GM18861 (cell line): ENCODE measurements at regions not wholly inside any gene's neighbourhood (a gene's known extent, or its start where the extent isn't known, plus 50 kb on each side); places are given as distances from the start of the nearest gene placed in this dataset.

Experiments used
- ATAC-seq: cut with Tn5 transposase; IDR thresholded peaks from one replicate; pipeline ENCODE4 v1.9.1; 2021; ENCODE audit not compliant: unreplicated experiment

DNA sequence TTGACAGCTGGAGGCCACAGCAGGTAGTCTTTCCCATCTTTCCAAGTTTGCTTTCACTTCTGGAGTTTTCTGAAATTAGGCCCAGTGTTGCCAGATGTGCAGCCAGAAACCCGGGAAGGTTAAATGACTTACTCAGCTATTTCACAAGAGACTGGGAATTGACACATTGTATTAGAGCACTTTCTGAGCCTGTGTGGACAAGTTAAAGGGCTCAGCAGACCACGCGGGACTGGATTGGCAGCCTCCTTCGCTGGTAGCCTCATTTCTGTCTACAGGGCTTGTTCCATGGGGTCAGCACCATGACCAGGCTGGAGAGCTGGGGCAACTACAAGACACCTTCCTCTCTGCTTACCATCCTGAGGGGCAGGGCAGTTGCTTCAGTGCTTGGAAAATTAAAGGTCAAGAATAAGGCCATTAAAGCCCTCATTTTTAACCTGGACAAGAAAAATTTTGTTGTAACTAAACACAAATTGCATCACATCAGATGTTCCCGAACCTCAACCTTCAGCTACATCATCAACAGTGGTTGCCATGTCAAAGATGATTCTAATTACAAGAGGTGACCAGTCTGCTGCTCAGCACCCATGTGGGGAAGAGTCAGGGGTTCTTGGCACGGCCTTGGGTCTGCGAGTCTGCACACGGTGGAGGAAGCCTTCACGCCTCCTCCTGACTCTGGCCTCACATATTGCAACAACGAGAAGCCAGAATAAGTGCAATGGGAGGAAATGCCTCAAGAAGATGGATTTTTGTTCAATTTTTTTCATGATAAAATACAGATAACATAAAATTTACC, 279.5 kb upstream of the RAB6C start:
- no peak for ATAC-seq

DNA sequence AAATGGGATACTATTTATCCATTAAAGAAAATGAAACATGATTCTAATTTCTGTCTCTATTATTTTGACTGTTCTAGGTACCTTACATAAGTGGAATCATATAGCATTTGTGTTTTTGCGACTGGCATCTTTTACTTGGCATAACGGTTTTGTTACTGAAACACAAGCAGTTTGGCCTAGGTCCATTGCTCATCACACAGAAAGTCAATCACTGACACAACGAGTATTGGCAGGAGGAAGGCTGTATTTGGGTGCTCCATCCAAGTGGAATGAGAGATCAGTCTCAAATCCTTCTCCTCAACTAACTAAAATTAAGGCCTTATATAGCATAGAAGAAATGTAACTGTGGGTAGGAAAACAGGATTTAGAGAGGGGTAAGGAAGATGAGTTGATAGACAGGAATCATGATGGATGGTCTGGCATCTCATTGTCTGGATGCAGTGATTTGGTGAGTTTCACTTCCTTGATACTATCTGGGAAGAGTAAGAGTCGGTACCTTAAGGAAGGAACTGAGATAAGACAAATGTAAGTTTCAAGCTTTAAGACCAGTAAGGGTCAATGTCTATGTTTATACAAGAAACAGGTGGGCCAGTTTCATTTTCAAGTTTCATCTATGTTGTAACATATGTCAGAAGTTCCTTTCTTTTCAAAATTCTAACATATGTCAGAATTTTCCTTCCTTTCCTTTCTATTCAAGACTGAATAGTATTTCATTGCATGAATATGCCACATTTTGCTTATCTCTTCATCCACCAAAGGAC, 276.9 kb upstream of the RAB6C start:
- ATAC-seq, result no peak

DNA sequence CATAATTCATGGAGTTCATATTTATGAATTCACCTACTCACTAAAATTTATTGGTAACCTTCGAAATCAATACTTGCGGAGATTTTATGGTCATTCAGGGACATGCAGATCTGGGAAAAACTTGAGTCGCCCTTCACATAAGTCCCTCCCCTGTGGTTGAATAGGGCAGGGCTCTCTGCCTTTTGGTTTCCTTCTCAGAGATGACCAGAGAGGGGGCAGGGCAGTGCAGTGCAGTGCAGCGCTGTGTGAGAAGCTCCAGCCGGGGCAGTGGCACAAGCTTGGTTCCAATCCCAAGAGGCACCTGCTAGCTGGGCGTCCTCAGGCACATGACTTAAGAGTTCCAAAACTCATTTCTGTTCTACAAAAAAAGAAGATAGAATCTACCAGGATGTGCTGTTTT, 274.4 kb upstream of the RAB6C start:
- ATAC-seq, result no peak

DNA sequence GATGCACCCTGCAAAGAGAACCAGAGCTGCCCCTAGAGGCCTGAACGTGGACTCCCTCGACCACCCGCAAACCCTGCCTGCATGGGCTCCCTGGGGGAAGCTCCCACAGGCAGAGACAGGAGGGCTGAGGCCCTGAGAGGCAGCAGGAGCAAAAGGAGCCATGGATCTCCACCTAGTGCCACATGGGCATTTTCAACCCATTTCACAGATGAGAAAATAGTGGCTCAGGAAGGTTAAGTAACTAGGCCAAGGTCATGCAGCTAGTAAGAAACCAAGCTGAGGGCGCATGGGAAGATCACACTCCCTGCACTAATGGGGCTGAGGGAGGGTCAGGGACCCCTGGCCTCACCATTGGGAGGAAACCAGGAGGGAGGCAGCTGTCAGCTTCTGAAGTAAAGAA, 271.7 kb upstream of the RAB6C start:
- ATAC-seq, result no peak

DNA sequence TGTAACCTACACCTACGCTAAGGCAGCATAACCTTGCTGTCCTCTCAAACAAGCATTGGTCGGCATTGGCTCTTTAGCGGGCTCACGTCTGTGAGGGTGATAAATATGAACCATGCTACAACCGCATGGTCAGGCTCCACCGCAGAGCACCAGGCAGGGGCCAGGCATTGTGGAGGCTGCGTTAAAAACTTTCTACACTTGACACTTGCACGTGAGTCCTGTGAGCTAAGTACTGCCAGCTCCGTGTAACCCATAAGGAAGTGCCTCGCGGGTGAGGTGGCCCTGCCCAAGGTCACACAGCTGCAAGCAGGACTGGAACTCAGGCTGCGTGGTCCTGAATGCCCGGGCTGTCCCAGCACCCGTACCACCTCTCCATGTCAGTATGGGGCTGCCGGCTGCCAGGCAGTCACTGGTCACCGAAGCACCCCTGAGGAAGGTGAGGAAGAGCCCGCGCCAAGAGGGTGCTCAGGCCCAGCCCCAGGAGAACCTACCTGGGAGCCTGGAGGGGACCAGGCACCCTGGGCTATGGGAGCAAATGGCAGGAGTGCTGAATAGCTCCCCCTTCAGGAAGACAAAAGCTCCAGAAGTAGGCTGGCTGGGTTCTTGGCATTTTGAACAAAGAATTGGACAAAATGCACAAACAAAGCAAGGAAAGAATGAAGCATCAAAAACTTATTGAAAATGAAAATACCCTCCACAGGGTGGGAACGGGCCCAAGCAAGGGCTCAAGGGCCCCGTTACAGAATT, 271.1 kb upstream of the RAB6C start:
- ATAC-seq, result no peak

DNA sequence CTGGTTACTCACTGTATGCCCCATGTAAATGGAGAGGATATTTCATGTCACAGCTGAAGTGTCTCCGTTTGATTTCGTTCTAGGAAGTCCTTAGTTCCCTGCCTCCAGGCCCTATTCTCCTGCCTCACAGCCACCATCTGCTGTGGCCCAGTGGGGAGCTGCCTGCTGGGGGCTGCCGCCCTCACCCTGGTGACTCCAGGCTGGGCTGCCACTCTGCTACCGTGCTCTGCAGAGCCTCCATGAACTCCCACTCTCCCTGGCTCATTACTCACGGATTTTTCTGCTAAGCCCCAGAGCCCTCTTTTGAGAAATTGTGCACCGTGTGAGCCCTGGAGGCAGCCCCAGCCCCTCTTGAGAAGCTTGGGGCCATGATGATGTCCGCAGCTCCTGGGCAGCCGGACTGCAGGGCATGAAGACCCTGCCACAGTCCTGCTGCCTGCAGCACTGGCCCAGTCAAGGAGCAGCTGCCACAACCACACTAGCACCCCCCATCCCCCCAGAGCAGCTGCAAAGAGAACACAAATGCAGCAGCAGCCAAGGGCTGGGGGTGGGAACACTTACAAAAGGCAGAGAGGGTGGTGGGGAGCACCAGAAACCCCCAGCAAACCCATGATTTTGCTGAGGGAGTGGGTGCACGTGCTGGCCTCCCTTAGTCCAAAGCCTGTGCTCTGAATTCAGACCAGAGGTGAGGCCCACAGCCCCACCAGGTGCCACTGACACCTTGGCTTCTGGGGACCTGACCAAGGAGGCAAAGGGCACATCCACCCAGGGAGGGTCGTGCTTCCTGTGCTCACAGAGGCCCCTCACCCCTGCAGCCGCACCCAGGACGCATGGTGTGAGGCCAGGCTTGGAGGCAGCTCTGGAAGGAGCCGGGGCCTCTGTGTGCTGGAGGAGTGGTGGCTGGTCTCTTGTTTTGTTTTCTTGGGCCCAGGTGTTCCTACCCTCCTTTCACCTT, 270.2 kb upstream of the RAB6C start:
- ATAC-seq, result no peak

DNA sequence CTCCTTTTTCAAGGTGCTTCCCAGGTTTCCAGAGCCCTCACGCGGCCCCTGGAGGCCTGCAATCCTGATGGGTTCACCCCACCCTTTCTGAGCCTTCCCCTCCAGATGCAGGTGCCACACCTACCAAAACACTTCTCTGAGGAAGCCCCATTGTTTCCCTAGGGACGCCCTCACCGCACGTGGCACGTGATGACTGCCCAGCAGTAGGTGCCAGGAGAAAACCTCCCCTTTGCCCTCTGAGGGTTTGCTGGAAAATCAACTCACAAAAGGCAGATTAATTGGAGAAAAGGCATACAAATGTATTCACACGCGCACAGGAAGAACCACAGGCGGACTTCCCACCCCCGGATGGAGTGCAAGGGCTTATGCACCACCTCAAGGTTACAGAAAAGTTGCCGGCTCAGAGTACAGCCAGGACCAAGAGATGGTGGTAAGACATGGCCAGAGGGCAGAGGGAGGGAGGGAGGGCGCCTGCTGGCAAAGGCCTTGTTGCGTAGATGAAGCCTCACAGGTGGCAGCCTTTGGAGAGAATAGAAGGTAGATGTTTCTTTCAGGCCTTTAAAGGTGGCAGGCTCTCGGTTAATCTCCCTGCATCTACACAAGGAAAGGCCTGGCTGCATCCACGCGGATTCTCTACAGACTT, 269.4 kb upstream of the RAB6C start:
- no peak for ATAC-seq

DNA sequence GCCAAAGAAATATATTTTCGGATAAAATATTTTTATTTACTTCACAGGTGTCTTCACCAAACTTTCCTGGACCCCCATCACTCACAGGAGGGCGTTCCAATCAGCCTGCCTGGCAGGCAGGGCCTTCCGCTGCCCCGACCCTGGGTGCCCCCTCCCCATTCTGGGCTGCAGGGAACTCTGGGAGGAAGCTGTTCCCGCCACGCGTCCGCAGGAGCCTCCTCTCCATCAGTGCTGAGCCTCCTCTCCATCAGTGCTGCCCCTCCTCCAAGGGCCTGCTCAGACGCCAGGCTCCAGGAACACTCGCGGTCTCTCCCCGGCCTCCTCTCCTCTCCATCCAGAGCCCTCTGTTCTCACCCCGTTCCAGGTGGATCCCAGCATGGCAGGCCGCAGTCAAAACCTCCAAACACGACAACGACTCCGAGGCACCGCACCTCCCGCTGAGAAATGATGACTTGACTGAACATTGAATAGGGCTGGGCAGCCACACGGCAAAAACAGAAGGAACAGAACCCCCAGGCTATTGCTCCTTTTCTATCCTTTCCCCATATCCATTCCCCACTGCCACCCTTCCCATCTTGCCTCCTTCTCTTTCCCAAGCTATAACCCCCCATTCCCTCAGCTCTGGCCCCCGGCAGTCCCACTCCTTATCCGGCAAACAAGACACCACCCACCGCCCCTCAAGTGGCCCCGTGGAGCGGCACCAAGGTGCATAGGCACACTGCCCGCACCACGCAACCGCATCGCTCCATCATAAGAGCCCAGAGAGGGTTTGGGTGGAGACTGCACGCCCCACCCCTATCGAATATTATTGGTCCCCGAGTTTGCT, 268.6 kb upstream of the RAB6C start:
- no peak for ATAC-seq

DNA sequence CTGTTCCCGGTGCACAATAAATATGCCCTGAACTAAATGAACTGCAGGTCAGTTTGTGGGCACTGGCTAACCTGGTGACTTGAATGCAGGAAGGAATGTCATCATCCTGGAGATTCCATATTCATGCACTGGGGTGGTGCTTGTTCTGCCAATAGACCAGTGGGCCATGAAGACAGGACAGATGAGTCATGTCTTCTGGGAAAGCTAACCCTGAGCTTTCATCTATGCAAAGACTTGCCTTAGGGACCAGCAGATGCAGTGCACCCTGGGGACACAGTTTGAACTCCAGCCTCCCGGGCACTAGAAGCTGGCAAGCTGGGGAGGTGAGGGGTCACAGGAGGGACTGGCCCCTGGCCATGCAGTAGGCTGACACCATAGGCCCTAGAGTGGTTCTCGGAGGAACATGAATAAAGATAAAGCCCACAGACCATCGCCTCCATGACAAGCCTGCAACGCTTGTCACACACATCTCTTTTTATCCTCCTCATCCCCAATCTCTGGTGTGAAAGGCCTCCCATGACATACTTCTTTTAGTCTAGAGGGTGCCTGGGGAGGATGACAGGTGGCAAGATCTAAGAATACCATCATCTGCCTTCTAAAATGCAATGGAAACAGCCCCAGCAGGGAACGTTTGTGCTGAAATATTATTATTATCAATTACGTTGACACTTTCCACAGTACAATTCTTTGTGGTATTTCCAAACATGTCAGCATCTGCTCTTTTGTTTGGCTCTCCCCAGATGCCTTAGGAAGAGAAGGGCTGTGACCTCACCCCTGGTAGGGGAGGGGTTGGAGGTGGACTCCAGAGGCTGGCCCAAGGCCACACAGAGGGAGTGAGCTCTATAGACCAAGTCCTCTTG, 267.4 kb upstream of the RAB6C start:
- no peak for ATAC-seq

DNA sequence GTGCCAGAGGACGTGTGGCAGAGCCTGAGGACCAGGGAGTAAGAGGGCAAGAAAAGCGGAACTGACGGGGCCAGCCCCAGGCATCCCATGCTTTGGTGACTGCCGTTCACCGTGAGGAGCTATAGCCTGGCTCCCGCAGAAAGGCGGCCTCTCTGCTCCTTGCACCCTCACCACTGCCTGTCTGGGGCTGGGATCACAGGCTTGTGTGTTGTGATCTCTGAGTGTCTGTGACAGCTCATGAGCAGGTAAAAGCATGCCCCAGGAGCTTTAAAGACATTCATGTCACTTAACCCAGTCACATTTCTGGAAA, 266.8 kb upstream of the RAB6C start:
- ATAC-seq, result no peak

DNA sequence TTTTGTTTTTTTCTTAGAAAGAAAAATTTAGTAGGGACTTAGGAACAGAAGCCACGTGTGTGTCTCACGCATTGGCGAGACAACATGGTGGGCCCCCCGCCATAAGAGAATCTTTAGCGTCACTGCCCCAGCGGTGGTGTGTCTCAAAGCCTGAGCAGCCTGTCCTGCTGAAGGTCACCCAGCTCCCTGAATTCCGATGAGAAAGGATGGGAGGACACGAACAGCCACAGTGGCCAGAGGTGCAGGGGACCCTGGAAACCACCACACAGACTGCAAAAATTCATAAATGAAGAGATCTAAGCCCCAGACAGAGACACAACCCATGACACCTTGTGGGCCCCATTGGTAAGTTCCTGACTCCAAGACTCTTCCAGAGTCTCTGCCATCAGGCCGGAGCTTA, 266.1 kb upstream of the RAB6C start:
- no peak for ATAC-seq

DNA sequence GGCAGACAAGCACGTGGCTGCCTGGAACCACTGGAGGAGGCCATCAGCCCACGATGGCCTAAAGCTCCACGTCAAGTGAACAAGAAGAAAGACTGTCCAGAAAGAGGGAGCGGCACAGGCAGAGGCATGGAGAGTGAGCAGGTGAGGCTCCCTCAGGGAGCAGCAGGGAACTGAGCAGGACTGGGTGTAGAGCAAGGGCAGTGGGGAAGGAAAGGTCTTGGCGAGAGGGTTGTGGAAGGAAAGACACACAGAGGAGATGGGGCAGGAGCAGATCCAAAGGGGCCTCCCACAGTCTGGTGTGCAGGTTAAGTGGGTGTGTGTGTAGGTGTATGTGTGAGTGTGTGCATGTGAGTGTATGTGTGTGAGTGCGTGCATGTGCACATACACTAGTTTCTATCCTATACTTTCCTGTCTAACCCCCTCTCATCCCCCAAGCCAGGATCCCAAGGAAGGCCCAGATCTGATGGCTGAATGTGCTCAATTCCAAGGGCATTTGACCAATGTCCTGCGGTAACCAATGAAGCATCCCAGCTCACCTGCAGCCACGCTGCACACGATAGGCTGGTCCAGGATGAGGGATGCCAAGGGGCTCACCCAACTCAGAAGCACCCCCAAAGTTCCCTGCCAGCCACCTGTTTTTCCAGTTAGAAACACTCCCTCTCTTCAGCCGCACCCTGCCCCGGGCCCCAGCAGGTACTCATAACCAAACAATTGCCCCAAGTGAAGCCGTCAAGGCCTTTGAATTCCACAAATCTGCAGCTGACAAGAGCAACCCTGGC, 262.5 kb upstream of the RAB6C start:
- no peak for ATAC-seq

DNA sequence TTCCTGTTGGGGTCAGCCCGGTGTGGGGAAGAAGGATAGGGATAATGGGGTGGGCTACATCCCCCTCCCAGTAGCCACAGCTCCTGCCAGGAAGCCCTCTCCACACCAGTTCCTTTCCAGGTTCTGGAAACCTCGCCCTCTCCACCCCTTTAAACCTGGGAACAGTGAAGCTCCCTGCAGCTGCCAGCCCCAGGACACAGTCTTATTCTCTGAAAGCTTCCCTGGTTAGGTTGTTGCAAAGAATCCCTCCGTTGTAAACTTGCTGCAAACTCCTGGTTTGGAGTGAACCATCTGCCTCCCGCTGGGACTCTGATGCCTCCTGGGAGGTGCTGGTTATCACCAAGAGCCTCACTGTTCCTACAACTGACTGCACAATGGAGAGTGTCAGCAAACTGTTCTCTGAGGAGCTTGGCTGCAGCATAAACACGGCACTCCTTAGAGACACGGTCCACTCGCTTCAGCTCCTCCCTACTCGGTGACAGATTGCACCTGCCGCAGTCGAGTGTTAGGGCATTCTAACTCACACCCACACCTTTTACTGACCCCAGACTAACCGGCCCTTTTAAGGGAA, 261.8 kb upstream of the RAB6C start:
- ATAC-seq, result no peak

DNA sequence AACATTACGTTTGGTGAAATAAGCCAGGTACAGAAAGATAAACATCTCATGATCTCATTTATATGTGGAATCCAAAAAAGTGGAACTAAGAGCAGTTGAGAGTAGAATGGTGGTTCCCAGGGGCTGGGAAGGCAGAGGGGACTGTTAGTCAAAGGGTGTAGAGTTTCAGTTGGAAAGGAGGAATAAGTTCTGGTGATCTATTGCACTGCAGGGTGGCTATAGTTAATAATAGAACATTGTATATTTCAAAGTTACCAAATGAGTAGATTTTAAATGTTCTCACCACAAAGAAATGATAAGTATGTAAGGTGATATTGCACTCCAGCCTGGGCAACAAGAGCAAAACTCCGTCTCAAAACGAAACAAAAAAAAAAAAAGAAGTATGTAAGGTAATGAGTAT, 260.1 kb upstream of the RAB6C start:
- no peak for ATAC-seq

DNA sequence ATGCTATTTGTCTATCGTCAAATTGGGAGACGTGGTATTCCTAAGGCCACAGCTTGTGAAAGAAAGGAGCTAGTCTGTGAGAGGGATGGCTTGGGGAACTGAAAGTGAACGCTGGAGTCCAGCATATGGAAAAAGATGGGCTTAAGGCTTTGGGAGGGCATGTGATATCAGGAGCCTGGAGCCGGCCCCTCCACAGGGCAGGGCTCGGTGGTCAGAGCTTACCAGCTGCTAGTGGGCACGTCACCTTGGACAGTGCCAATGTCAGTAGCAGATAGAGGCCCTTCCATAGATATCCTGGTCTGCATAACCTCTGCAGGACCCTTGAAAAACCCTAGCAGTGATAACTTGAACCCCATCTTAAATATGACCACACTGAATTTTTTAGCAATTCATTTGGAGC, 259.1 kb upstream of the RAB6C start:
- ATAC-seq, result no peak

DNA sequence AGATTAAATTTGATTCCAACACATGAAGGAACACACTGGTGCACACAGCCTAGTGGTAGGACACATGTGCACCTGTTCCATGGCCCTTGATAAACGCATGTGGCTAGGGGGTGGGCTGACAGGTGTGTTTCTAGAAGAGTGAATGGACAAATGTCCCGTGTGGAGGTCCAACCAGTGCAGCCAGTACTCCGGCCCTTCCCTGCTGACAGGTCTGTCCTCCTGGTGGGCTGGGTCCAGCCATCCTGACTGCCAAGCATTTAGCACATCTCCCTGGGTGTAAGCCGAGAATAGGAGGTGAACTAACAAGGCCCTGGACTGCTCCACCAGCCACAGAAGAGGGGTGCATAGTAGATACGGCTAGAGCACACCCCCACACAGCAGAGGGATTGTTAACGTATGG, 258.7 kb upstream of the RAB6C start:
- ATAC-seq, result no peak

DNA sequence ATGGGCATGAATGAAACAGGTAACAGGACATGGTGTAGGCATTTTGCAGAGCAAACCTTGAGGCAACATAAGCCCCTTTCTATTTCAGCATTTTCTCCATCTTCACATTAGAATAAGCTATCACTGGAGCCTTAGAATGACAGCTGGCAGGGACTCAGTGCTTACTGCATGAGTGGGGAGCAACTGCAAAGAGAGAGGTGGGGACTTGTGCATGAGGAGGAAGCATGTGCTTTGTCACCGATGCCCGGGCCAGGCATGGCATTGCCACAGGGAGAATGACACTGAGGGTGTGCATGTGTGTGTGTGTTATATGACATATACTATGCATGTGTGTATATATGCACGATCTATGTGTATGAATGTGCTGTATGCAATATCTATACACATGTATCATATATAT, 258.2 kb upstream of the RAB6C start:
- ATAC-seq, result no peak

DNA sequence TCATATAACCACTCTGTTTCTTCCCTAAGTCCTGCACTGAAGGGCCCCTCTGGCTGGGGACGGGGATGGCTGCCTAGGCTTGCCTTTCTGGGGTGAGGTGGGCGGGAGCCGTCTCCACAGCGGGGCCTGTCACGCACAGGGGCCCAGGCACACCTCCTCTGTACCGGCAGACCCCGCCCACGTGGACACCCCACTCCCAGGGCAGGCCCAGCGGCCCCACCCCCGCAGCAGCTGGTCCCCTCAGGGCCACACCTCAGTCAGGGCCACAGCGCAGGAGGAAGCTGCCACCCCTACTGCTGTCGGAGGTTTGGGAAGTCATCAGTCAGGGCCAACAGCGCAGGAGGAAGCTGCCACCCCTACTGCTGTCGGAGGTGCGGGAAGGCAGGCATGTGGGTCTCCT, 257.6 kb upstream of the RAB6C start:
- ATAC-seq, result no peak
